ENCODE measurements at regions not wholly inside any gene's neighbourhood (a gene's known extent, or its start where the extent isn't known, plus 50 kb on each side); places are given as distances from the start of the nearest gene placed in this dataset.

- no peak overlapping the region for H3K9ac ChIP-seq (ENCODE audit: low read length)
- H3K9me2 ChIP-seq (replicated peaks; ENCODE audit: low read length), result no peaks in the 10 kb centered on the region
- ChIA-PET CTCF (no interaction called here), POLR2A (ENCODE audit: unreplicated experiment) (no interaction called here)
- TF ChIP-seq EZH2phosphoT487 (IDR thresholded peaks at IDR 0.05; ENCODE audit: borderline replicate concordance, low read length) (no peak), EZH2 (IDR thresholded peaks at IDR 0.05; ENCODE audit: low read length, unreplicated experiment) (no peak), CTCF (conservative IDR thresholded peaks at IDR 0.05; ENCODE audit: low read depth, low read length) (no peak)
- no peak overlapping the region for H2AFZ ChIP-seq (ENCODE audit: low read length)
- DNase-seq (no peak), ATAC-seq (no peak)
- no peaks in the 10 kb centered on the region for H4K20me1 ChIP-seq (ENCODE audit: low read length)
- H3K27ac ChIP-seq (ENCODE audit: low read length), result no peak overlapping the region
- intact Hi-C loops (cut with micrococcal nuclease), result no loop called here
- no peak overlapping the region for H3K4me3 ChIP-seq (ENCODE audit: low read length)
- H3K36me3 ChIP-seq (ENCODE audit: low read depth, low read length), result no peaks in the 10 kb centered on the region
- BruUV-seq (replicated peaks), result no TSS peak
- H3K4me2 ChIP-seq (ENCODE audit: low read length), result no peak overlapping the region
- no peaks in the 10 kb centered on the region for H3F3A ChIP-seq (ENCODE audit: low read length, unreplicated experiment)
- no peaks in the 10 kb centered on the region for H3K79me2 ChIP-seq (ENCODE audit: low read length)
- no peaks in the 10 kb centered on the region for H3K4me1 ChIP-seq (ENCODE audit: insufficient read depth, low read length)
- H3K9me3 ChIP-seq (ENCODE audit: low read length), result no peaks in the 10 kb centered on the region
- H3K27me3 ChIP-seq (ENCODE audit: low read length), result no peaks in the 10 kb centered on the region
Observed at GRCh38 chr13:30364876-30365275, 57.4 kb upstream of the UBE2L5 start.

DNA sequence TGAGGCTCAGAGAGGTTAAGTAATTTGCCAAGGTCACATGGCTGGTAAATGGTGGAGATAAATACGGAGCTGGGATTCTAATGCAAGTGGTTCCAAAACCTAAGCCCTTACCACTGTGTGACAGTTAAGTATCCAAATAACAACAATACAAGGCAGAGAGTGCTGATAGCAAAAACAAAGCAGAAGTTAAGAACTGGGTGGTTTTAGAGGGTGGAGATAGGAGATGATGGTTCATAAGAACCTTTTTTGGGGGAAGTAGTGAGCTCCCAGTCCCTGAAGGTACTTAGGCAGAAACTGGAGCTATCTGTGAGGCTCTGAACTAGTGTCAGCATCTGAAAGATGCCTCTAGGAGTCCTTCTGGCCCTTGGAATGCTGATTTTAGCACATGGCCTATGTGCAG lies 56.2 kb upstream of the UBE2L5 start:
- ATAC-seq (no peak), DNase-seq (no peak)
- no peaks in the 10 kb centered on the region for H3K4me1 ChIP-seq (ENCODE audit: insufficient read depth, low read length)
- no peaks in the 10 kb centered on the region for H3K79me2 ChIP-seq (ENCODE audit: low read length)
- no peaks in the 10 kb centered on the region for H3K9me2 ChIP-seq (replicated peaks; ENCODE audit: low read length)
- H3K36me3 ChIP-seq (ENCODE audit: low read depth, low read length), result no peaks in the 10 kb centered on the region
- intact Hi-C loops (cut with micrococcal nuclease), result no loop called here
- H2AFZ ChIP-seq (ENCODE audit: low read length), result no peak overlapping the region
- ChIA-PET POLR2A (ENCODE audit: unreplicated experiment) (no interaction called here), CTCF (interaction anchor here (0.6 kb wide), 1 partner anchor 373 kb away, joined by 3 read pairs; no protein-coding TSS in a partner anchor)
- H3K9me3 ChIP-seq (ENCODE audit: low read length), result no peaks in the 10 kb centered on the region
- no peak overlapping the region for H3K27ac ChIP-seq (ENCODE audit: low read length)
- BruUV-seq (replicated peaks), result no TSS peak
- TF ChIP-seq EZH2phosphoT487 (IDR thresholded peaks at IDR 0.05; ENCODE audit: borderline replicate concordance, low read length), result no peak
- no peak for TF ChIP-seq CTCF (conservative IDR thresholded peaks at IDR 0.05; ENCODE audit: low read depth, low read length)
- TF ChIP-seq EZH2 (IDR thresholded peaks at IDR 0.05; ENCODE audit: low read length, unreplicated experiment), result no peak
- H3K9ac ChIP-seq (ENCODE audit: low read length), result no peak overlapping the region
- H3K4me3 ChIP-seq (ENCODE audit: low read length), result no peak overlapping the region
- no peaks in the 10 kb centered on the region for H3F3A ChIP-seq (ENCODE audit: low read length, unreplicated experiment)
- H3K27me3 ChIP-seq (ENCODE audit: low read length), result no peaks in the 10 kb centered on the region
- H3K4me2 ChIP-seq (ENCODE audit: low read length), result no peak overlapping the region
- H4K20me1 ChIP-seq (ENCODE audit: low read length), result no peaks in the 10 kb centered on the region

GRCh38 chr13:30367296-30367695 lies 55.0 kb upstream of the UBE2L5 start:
- no peaks in the 10 kb centered on the region for H3K36me3 ChIP-seq (ENCODE audit: low read depth, low read length)
- intact Hi-C loops (cut with micrococcal nuclease), result no loop called here
- ChIA-PET POLR2A (ENCODE audit: unreplicated experiment) (no interaction called here), CTCF (no interaction called here)
- H2AFZ ChIP-seq (ENCODE audit: low read length), result no peak overlapping the region
- H3K9me3 ChIP-seq (ENCODE audit: low read length), result no peaks in the 10 kb centered on the region
- no peaks in the 10 kb centered on the region for H3K79me2 ChIP-seq (ENCODE audit: low read length)
- H3K9me2 ChIP-seq (replicated peaks; ENCODE audit: low read length), result no peaks in the 10 kb centered on the region
- no TSS peak for BruUV-seq (replicated peaks)
- no peak overlapping the region for H3K4me3 ChIP-seq (ENCODE audit: low read length)
- no peaks in the 10 kb centered on the region for H3K27me3 ChIP-seq (ENCODE audit: low read length)
- no peak for DNase-seq
- H3K9ac ChIP-seq (ENCODE audit: low read length), result no peak overlapping the region
- ATAC-seq, result no peak
- TF ChIP-seq EZH2 (IDR thresholded peaks at IDR 0.05; ENCODE audit: low read length, unreplicated experiment) (no peak), EZH2phosphoT487 (IDR thresholded peaks at IDR 0.05; ENCODE audit: borderline replicate concordance, low read length) (no peak), CTCF (conservative IDR thresholded peaks at IDR 0.05; ENCODE audit: low read depth, low read length) (no peak)
- no peak overlapping the region for H3K27ac ChIP-seq (ENCODE audit: low read length)
- H4K20me1 ChIP-seq (ENCODE audit: low read length), result no peaks in the 10 kb centered on the region
- H3K4me1 ChIP-seq (ENCODE audit: insufficient read depth, low read length), result peaks cover 10% of the 10 kb centered on the region
- H3K4me2 ChIP-seq (ENCODE audit: low read length), result no peak overlapping the region
- no peaks in the 10 kb centered on the region for H3F3A ChIP-seq (ENCODE audit: low read length, unreplicated experiment)
